KMS-11 (cell line): ENCODE measurements at regions not wholly inside any gene's neighbourhood (a gene's known extent, or its start where the extent isn't known, plus 50 kb on each side); places are given as distances from the start of the nearest gene placed in this dataset.

Source experiments
- H2AFZ ChIP-seq: fragments of 200-600 bp; sonication (generic); 2 replicates; pipeline ENCODE4 v1.6.1; 2016; ENCODE audit warnings: antibody characterized with exemption, mixed run types, low read depth
- H3K27ac ChIP-seq: fragments of 200-600 bp; sonication (generic); 2 replicates; pipeline ENCODE4 v1.6.1; 2016; ENCODE audit warnings: mild to moderate bottlenecking, mixed run types
- H3K27me3 ChIP-seq: fragments of 200-600 bp; sonication (generic); 2 replicates; pipeline ENCODE4 v1.6.1; 2017; ENCODE audit warnings: mild to moderate bottlenecking, low read depth, mixed run types, moderate library complexity; ENCODE audit not compliant: insufficient read depth
- H3K36me3 ChIP-seq: fragments of 200-600 bp; sonication (generic); 2 replicates; pipeline ENCODE4 v1.6.1; 2017; ENCODE audit warnings: mild to moderate bottlenecking, mixed run types; ENCODE audit not compliant: insufficient read depth
- H3K4me1 ChIP-seq: fragments of 200-600 bp; sonication (generic); 2 replicates; pipeline ENCODE4 v1.6.1; 2016; ENCODE audit warnings: mild to moderate bottlenecking, low read depth, mixed run types; ENCODE audit not compliant: poor library complexity, severe bottlenecking
- H3K4me2 ChIP-seq: fragments of 200-600 bp; sonication (generic); 2 replicates; pipeline ENCODE4 v1.7.0; 2016; ENCODE audit warnings: mild to moderate bottlenecking, mixed run types
- H3K4me3 ChIP-seq: fragments of 200-600 bp; sonication (generic); IDR thresholded peaks from 2 replicates; pipeline ENCODE4 v1.6.1; 2017; ENCODE audit warnings: low read depth, low read length, mixed read lengths; ENCODE audit not compliant: insufficient read depth
- H3K79me2 ChIP-seq: fragments of 200-600 bp; sonication (generic); 2 replicates; pipeline ENCODE4 v1.6.1; 2016; ENCODE audit warnings: low read depth, mixed run types; ENCODE audit not compliant: insufficient read depth
- H3K9ac ChIP-seq: fragments of 200-600 bp; sonication (generic); 2 replicates; pipeline ENCODE4 v1.6.1; 2016; ENCODE audit warnings: mild to moderate bottlenecking, mixed run types
- H4K20me1 ChIP-seq: fragments of 200-600 bp; sonication (generic); 2 replicates; pipeline ENCODE4 v1.6.1; 2016; ENCODE audit warnings: mild to moderate bottlenecking, mixed run types; ENCODE audit not compliant: insufficient read depth
- TF ChIP-seq, protein P1 (sequence below): fragments of 200-600 bp; sonication (generic); conservative IDR thresholded peaks from 2 replicates; pipeline ENCODE4 v1.6.1; 2017; ENCODE audit warnings: low read depth, mild to moderate bottlenecking, antibody characterized with exemption, low read length, moderate library complexity, mixed read lengths

GRCh38 chr11:100484948-100485347 lies 202.1 kb upstream of the ARHGAP42 start:
- Histone ChIP-seq H3K4me1 (no peaks in the 10 kb centered on the region), H3K79me2 (no peaks in the 10 kb centered on the region), H3K4me2 (no peak overlapping the region), H3K4me3 (no peak overlapping the region), H3K9ac (no peak overlapping the region), H3K36me3 (no peaks in the 10 kb centered on the region), H3K27ac (no peak overlapping the region), H4K20me1 (no peaks in the 10 kb centered on the region), H2AFZ (no peak overlapping the region), H3K27me3 (no peaks in the 10 kb centered on the region)
- TF ChIP-seq, protein P1, sequence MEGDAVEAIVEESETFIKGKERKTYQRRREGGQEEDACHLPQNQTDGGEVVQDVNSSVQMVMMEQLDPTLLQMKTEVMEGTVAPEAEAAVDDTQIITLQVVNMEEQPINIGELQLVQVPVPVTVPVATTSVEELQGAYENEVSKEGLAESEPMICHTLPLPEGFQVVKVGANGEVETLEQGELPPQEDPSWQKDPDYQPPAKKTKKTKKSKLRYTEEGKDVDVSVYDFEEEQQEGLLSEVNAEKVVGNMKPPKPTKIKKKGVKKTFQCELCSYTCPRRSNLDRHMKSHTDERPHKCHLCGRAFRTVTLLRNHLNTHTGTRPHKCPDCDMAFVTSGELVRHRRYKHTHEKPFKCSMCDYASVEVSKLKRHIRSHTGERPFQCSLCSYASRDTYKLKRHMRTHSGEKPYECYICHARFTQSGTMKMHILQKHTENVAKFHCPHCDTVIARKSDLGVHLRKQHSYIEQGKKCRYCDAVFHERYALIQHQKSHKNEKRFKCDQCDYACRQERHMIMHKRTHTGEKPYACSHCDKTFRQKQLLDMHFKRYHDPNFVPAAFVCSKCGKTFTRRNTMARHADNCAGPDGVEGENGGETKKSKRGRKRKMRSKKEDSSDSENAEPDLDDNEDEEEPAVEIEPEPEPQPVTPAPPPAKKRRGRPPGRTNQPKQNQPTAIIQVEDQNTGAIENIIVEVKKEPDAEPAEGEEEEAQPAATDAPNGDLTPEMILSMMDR = no peak

DNA sequence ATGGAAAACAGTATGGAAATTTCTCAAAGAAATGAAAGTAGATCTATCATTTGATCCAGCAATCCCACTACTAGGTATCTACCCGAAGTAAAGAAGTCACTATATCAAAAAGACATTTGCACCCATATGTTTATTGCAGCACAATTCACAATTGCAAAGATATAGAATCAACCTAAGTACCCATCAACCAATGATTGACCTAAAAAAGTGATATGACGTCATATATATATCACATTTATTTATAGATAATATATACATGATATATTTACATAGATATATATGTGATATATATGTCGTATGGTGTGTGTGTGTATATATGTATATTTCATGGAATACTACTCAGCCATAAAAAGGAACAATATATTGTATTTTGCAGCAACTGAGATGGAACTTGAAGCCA lies 188.3 kb upstream of the ARHGAP42 start:
- TF ChIP-seq, protein P1 = no peak
- Histone ChIP-seq H2AFZ (no peak overlapping the region), H3K27me3 (no peaks in the 10 kb centered on the region), H3K4me1 (no peaks in the 10 kb centered on the region), H3K79me2 (no peaks in the 10 kb centered on the region), H3K27ac (no peak overlapping the region), H4K20me1 (no peaks in the 10 kb centered on the region), H3K36me3 (no peaks in the 10 kb centered on the region), H3K9ac (no peak overlapping the region), H3K4me2 (no peak overlapping the region), H3K4me3 (no peak overlapping the region)

- Histone ChIP-seq H4K20me1 (no peaks in the 10 kb centered on the region), H3K4me3 (no peak overlapping the region), H3K27ac (no peak overlapping the region), H2AFZ (no peak overlapping the region), H3K4me2 (no peak overlapping the region), H3K27me3 (no peaks in the 10 kb centered on the region), H3K36me3 (no peaks in the 10 kb centered on the region), H3K9ac (no peak overlapping the region), H3K4me1 (no peaks in the 10 kb centered on the region), H3K79me2 (no peaks in the 10 kb centered on the region)
- TF ChIP-seq, protein P1 = no peak
These were observed 185.6 kb upstream of the ARHGAP42 start for GRCh38 chr11:100501450-100501849.

DNA sequence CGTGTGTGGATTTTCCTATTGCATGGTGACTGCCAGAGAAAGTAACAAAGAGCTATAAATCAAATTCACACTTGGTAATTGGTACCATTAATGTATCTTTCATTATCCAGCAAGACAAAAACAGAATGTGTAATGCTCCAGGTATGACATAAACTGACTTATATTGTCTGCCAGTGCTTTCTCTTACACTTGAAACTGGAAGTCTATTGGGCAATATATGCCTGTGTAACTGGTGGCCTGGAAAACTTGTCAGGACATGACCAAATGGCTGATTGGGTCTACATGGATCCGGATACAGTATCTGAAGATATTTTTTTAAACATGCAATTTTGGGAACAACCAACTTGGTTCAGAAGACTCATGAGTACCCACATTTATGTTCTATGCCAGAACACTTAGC lies 174.6 kb upstream of the ARHGAP42 start:
- H3K4me3 ChIP-seq = no peak overlapping the region
- no peaks in the 10 kb centered on the region for H3K79me2 ChIP-seq
- no peak overlapping the region for H3K9ac ChIP-seq
- H3K36me3 ChIP-seq = no peaks in the 10 kb centered on the region
- H4K20me1 ChIP-seq = no peaks in the 10 kb centered on the region
- H3K27ac ChIP-seq = no peak overlapping the region
- H2AFZ ChIP-seq = no peak overlapping the region
- TF ChIP-seq, protein P1 = no peak
- H3K27me3 ChIP-seq = no peaks in the 10 kb centered on the region
- no peak overlapping the region for H3K4me2 ChIP-seq
- H3K4me1 ChIP-seq = no peaks in the 10 kb centered on the region
